ENCODE measurements at regions not wholly inside any gene's neighbourhood (a gene's known extent, or its start where the extent isn't known, plus 50 kb on each side); places are given as distances from the start of the nearest gene placed in this dataset.

GRCh38 chr15:53256457-53256856 lies 466.3 kb upstream of the ONECUT1 start:
- Histone ChIP-seq H3K27me3 (ENCODE audit: low read depth) (no peaks in the 10 kb centered on the region), H3K36me3 (no peaks in the 10 kb centered on the region), H3K4me1 (no peaks in the 10 kb centered on the region), H3K4me3 (no peak overlapping the region), H3K27ac (no peak overlapping the region), H3K9me3 (no peaks in the 10 kb centered on the region)
- no peak for DNase-seq
- no peak for TF ChIP-seq CTCF (IDR thresholded peaks at IDR 0.05)
- intact Hi-C loops (cut with DNase I) = no loop called here
- no peak for ATAC-seq

- intact Hi-C loops (cut with DNase I) = no loop called here
- no peak overlapping the region for H3K4me3 ChIP-seq
- DNase-seq (no peak), ATAC-seq (no peak)
- H3K9me3 ChIP-seq = no peaks in the 10 kb centered on the region
- no peak overlapping the region for H3K27ac ChIP-seq
- H3K27me3 ChIP-seq (ENCODE audit: low read depth) = no peaks in the 10 kb centered on the region
- no peaks in the 10 kb centered on the region for H3K4me1 ChIP-seq
- no peaks in the 10 kb centered on the region for H3K36me3 ChIP-seq
- no peak for TF ChIP-seq CTCF (IDR thresholded peaks at IDR 0.05)
Measured at GRCh38 chr15:53256043-53256442, 465.9 kb upstream of the ONECUT1 start.

- no peak for TF ChIP-seq CTCF (IDR thresholded peaks at IDR 0.05)
- Histone ChIP-seq H3K27me3 (ENCODE audit: low read depth) (no peaks in the 10 kb centered on the region), H3K9me3 (no peaks in the 10 kb centered on the region), H3K4me1 (no peaks in the 10 kb centered on the region), H3K4me3 (no peak overlapping the region), H3K36me3 (no peaks in the 10 kb centered on the region), H3K27ac (no peak overlapping the region)
- DNase-seq = no peak
- intact Hi-C loops (cut with DNase I) = no loop called here
- ATAC-seq = no peak
Measured at GRCh38 chr15:53251996-53252395, 461.9 kb upstream of the ONECUT1 start.

GRCh38 chr15:53251523-53251922 lies 461.4 kb upstream of the ONECUT1 start:
- Histone ChIP-seq H3K27ac (no peak overlapping the region), H3K27me3 (ENCODE audit: low read depth) (no peaks in the 10 kb centered on the region), H3K4me1 (no peaks in the 10 kb centered on the region), H3K9me3 (no peaks in the 10 kb centered on the region), H3K36me3 (no peaks in the 10 kb centered on the region), H3K4me3 (no peak overlapping the region)
- no peak for ATAC-seq
- no peak for DNase-seq
- no peak for TF ChIP-seq CTCF (IDR thresholded peaks at IDR 0.05)
- intact Hi-C loops (cut with DNase I) = no loop called here

- intact Hi-C loops (cut with DNase I) = no loop called here
- ATAC-seq (peak; percentile 23 to 49), DNase-seq (no peak)
- Histone ChIP-seq H3K36me3 (no peaks in the 10 kb centered on the region), H3K4me1 (no peaks in the 10 kb centered on the region), H3K9me3 (no peaks in the 10 kb centered on the region), H3K4me3 (no peak overlapping the region), H3K27ac (no peak overlapping the region), H3K27me3 (ENCODE audit: low read depth) (no peaks in the 10 kb centered on the region)
- TF ChIP-seq CTCF (IDR thresholded peaks at IDR 0.05) = no peak
Measured at GRCh38 chr15:53247041-53247708, 457.0 kb upstream of the ONECUT1 start.

Data from lower lobe of right lung (tissue), 2 donors.